ENCODE measurements at regions not wholly inside any gene's neighbourhood (a gene's known extent, or its start where the extent isn't known, plus 50 kb on each side); places are given as distances from the start of the nearest gene placed in this dataset.

- DNase-seq, result no peak
These were observed 196.5 kb downstream of the HERPUD2 start for GRCh38 chr7:35498416-35498815.

DNA sequence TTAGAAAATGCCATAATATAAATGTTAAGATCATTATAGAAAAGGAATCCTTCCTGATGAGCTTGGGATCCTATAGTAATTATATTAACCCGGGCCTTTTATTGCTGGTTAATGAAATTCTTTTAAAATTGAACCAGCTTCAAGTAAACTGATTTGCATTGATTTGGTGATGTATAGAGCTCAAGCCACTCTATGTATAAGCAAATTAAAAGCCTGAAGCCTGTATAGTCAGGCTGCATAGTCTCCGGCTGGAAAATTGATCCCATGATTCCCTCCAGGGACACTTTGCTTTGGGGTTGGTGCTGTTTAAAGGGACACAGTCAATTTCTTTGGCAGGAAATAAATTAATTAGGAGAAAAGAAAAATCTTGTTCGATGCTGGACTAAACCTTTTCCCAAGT, 199.1 kb downstream of the HERPUD2 start:
- no peak for DNase-seq

DNA sequence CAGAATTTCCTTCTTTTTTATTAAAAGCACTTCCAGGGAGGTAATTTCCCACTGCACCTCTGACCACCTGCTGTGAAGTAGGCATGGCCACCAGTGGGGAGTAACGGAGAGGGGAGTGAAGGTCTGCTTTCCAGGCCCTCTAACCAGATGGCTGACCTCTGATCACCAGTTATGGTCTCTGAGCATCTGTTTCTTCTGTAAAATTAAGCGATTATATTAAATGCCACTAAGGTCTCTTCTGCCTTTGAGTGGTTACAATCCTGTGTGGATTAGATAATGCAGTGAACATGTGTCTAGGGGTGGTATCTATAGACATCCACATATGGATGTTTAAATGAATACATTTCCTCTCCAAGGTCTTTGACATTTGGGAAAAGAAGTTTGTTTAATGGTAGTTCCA, 199.6 kb downstream of the HERPUD2 start:
- DNase-seq, result no peak

GRCh38 chr7:35494407-35494806, 200.5 kb downstream of the HERPUD2 start:
- DNase-seq, result no peak

- no peak for DNase-seq
These were observed 202.3 kb downstream of the HERPUD2 start for GRCh38 chr7:35492451-35493175.

DNA sequence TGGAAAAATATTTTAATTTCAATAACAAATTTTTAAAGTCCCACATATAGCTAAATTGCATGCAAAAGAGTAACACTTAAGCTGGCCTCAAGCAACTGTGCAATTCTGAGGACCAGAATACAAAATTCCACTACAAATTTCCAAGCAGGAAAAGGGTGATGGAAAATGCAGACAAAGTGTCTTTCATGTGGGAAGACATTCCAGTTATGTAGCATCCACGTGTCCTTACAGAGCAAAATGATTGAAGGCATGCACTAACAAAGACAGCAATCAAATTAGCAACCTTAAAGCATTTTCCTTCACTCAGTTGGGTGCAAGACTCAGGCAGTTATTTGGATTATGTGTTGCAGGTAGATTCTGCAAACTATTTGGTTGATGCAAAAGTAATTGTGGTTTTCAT, 203.7 kb downstream of the HERPUD2 start:
- DNase-seq, result no peak

DNA sequence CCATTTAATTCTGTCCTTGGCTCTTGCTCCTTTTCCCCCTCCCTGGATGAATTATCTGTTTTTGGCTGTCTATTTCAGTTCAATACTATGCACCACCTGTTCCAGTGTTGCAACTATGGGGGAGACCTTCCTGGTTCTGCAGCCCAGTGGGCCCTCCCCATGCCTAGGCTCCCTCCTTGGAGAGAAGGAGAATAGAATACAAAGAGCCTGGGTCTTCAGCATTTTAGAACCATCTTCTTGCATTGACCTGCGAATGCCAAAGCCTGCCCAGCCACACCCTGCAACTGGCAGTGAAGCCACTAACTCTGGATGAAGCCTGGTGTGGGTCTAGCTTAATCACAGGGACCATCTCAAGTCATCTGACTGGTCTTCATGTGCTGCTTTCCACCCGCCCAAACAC, 207.1 kb downstream of the HERPUD2 start:
- no peak for DNase-seq

DNA sequence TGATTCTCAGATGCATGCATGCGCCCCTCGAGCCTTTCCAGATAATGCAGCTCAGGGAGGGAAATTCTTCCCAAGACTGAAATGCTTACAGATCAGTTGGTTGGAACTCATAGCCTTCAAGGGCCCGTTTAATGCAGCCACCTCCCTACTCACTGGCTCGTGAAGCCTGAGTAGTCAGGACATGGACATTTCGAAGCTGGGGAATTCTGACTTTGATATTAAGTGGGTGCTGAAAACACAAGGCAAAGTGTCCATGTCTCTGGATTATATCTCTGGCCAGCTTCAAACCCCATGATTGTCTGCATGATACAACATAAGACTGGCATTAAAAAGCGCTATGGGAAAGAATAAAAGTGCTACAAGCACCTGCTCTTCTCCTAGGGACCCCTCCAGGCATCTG, 207.5 kb downstream of the HERPUD2 start:
- no peak for DNase-seq

- no peak for DNase-seq
These were observed 209.5 kb downstream of the HERPUD2 start for GRCh38 chr7:35485436-35485835.

GRCh38 chr7:35483568-35483967, 211.4 kb downstream of the HERPUD2 start:
- no peak for DNase-seq

GRCh38 chr7:35482231-35482630, 212.7 kb downstream of the HERPUD2 start:
- no peak for DNase-seq

- DNase-seq, result no peak
These were observed 214.1 kb downstream of the HERPUD2 start for GRCh38 chr7:35480806-35481205.

GRCh38 chr7:35477609-35478008, 217.3 kb downstream of the HERPUD2 start:
- no peak for DNase-seq

GRCh38 chr7:35474100-35474499, 220.2 kb upstream of the TBX20 start:
- DNase-seq, result no peak

GRCh38 chr7:35468606-35469005, 214.7 kb upstream of the TBX20 start:
- DNase-seq, result no peak

- DNase-seq, result no peak
These were observed 213.6 kb upstream of the TBX20 start for GRCh38 chr7:35467456-35467978.

- no peak for DNase-seq
These were observed 212.0 kb upstream of the TBX20 start for GRCh38 chr7:35465791-35466336.

DNA sequence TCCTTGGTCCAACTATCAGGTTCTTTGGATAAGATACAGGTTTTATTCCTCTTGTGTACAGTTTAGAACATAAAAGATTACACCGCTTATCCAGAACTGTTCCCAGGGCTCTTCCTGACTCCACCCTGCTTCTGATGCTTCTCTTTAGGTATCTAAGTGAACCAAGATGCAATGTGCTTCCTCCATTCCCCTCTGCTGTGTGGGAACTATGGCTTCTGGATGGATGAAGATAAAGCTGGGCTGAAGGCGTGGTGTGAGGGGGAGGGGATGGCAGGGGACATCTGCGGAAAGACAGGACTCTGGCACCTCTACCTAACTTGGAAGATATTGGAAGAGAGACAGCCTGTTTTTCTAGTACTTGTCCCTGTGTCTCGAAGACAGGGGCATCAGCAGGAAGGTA, 209.9 kb upstream of the TBX20 start:
- no peak for DNase-seq

DNA sequence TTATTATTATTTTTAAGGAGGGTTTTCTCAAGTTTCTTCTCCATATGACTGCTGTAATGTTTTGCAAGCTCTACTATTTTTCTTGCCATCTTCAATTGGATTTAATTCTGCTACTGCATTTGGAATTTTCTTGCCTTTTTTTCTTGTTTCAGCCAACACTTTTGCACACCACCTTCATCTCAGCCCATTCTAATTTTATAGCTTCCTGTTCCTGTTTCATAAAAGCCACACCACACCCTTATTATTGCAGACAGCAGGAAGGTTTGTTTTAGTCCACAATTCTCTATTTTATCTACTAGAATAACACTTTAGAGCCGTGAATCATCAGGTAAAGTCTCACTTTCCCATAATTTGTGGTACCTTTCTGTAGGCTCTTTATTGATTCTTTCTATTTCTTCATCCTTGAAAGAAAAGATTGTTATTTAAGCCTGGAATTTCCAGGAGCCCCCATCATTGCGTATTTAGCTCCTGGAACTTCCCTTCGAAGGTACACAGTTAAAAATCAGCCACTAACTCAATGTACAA, 209.3 kb upstream of the TBX20 start:
- DNase-seq, result no peak

DNA sequence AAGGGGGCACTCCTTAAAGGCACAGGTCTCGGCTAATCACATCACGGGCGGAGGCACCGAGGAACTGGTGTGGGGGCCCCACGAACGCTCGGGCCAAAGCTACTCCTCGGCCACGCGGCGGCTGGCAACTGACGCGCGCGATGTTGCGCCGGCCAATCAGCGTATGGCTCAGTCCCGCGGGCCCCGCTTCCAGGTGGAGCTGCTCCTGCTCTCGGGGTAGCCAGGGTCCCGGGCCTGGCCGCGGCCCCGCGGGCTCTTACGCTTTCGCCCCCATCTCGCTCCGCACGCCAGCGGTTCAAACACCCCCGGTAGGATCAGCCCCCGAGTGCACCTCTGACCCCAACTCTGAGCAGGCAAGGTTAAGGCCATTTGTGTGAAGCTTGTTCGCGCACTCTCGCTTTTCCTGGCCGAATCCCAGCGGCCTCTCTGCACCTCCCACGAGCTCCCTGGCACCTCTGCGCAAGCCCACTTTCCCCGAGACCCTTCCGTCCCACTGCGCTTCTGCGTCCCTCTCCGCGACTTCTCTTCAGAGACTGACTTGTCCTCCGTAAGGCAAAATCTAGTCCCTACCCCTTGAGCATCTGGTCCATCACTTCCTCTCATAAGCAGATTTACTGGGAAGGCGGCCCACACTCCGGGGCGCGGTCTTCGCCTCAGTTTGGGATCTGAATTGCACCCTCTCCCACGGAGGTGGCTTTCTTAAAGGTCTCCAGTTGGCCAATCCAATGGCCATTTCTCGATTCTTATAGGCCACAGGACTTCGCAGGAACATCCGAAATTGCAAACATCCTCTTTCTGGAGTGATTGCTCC, 200.9 kb upstream of the TBX20 start:
- DNase-seq, result no peak

DNA sequence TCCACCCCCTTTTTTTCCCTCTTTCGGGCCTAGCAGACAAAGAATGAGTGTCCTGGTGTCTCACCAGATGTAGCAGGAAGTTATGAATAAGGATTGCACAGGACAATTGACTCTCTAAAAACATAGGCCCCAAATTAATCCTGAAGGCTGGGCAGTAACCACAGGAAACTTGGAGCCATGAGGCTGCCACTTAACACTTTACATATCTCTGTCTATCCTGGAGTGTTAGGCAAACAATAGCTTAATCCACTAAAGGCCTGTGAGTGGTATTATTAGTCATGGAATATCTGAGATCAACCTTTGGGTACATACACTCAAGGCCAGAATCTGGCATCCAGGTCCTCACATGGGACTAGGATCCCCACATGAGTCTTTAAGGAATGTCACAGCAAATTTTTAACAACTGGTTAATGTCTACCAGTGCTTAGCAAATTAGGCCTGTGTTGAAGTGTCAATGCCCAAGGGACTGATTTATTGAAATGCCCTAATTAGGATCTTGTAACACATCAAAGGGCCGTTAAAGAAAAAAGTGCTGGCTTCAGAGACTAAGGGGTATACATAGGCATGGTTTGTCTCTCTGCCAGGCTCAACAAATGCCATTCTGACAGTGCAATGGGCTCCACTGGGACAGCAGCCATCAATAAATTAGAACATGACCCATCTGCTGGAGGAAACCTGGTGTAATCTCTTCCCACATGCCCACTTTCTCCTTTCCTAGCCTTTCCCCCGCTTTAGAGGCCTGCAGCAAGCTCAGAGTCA, 196.7 kb upstream of the TBX20 start:
- no peak for DNase-seq

DNA sequence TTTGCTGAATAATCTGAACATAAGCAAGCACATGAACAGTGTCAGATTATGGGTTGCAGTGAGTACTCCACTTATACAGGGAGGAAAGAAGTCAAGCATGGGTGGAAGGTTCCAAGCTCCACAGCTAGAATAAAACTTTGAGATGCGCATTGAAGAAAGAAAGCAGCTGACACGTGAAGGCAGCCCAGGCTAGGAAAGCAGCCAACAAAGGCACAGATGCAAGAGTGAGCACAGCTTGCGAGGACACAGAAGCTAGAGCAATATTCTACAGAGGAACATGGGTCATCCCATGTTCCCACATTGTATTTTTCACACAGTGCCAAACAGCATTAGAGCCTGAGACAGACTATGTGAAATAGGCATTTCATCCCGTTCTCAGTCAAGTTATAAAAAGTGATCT, 194.6 kb upstream of the TBX20 start:
- DNase-seq, result no peak

- no peak for DNase-seq
These were observed 192.2 kb upstream of the TBX20 start for GRCh38 chr7:35446091-35446490.

Measured in CD4-positive, alpha-beta T cell treated with Interleukin-6 for 4 hours (primary cell).